ENCODE measurements at regions not wholly inside any gene's neighbourhood (a gene's known extent, or its start where the extent isn't known, plus 50 kb on each side); places are given as distances from the start of the nearest gene placed in this dataset.

DNA sequence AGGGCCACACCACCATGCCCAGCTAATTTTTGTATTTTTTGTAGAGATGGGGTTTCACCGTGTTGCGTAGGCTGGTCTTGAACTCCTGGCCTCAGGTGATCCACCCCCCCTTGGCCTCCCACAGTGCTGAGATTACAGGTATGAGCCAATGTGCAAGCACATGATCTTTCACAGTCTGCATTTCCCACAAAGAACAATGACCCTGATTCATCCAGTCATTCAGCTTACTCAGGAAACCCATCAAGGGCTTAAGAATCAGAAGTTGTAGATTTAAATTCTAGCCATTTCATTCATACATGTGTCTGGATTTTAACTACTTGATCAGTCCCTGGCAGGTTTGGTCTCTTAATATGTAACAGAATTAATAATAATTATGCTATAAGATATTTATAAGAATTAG, 2065.7 kb downstream of the MRPL39 start:
- no peak for DNase-seq
- no peak overlapping the region for H3K27ac ChIP-seq (ENCODE audit: low read depth in 1 of 3, low read length in 2 of 3)
- H3K36me3 ChIP-seq (ENCODE audit: control insufficient read depth in 3 of 3, insufficient read depth in 2 of 3, low read depth in 1 of 3, low read length in 3 of 3) = no peaks in the 10 kb centered on the region
- no peak overlapping the region for H3K4me3 ChIP-seq (ENCODE audit: low read depth in 1 of 3, low read length in 3 of 3)
- 90 to 94% (median 92%) methylated on average over 2 of the region's 2 CpGs for WGBS, 3 donors
- no peaks in the 10 kb centered on the region for H3K4me1 ChIP-seq (ENCODE audit: control insufficient read depth in 3 of 3, insufficient read depth in 2 of 3, low read depth in 1 of 3, low read length in 2 of 3)
- no peak for FAIRE-seq
- no peaks in the 10 kb centered on the region for H3K9me3 ChIP-seq (ENCODE audit: control insufficient read depth in 2 of 2, insufficient read depth in 1 of 2, low read depth in 1 of 2, low read length in 1 of 2)
- H3K27me3 ChIP-seq (ENCODE audit: control insufficient read depth in 3 of 3, insufficient read depth in 3 of 3, low read length in 3 of 3) = no peaks in the 10 kb centered on the region

- FAIRE-seq (no peak), DNase-seq (no peak)
- Histone ChIP-seq H3K27me3 (ENCODE audit: control insufficient read depth in 3 of 3, insufficient read depth in 3 of 3, low read length in 3 of 3) (no peaks in the 10 kb centered on the region), H3K27ac (ENCODE audit: low read depth in 1 of 3, low read length in 2 of 3) (no peak overlapping the region), H3K4me3 (ENCODE audit: low read depth in 1 of 3, low read length in 3 of 3) (no peak overlapping the region), H3K9me3 (ENCODE audit: control insufficient read depth in 2 of 2, insufficient read depth in 1 of 2, low read depth in 1 of 2, low read length in 1 of 2) (no peaks in the 10 kb centered on the region), H3K4me1 (ENCODE audit: control insufficient read depth in 3 of 3, insufficient read depth in 2 of 3, low read depth in 1 of 3, low read length in 2 of 3) (no peaks in the 10 kb centered on the region), H3K36me3 (ENCODE audit: control insufficient read depth in 3 of 3, insufficient read depth in 2 of 3, low read depth in 1 of 3, low read length in 3 of 3) (no peaks in the 10 kb centered on the region)
- WGBS, 3 donors = 7 to 28% (median 24%) methylated on average over 1 of the region's 1 CpG
Observed at GRCh38 chr21:23534850-23535249, 2072.4 kb downstream of the MRPL39 start.

DNA sequence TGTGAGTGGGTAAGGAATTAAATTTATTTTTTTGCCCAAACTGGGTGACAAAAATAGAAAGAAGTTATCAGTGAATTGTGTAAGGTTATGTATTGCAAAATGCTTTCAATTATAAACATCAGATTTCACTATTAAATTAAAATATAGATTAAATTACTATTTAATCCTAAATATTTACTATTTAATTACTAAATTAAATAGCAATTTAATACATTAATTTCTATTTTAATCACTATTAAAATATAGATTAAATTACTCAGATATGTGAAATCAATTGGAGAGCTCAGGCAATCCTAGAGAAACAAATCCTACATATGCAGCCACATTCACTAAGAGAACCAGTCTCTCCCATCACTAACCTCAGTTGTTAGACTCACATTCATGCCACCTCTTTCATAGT, 2075.8 kb downstream of the MRPL39 start:
- FAIRE-seq = no peak
- Histone ChIP-seq H3K4me1 (ENCODE audit: control insufficient read depth in 3 of 3, insufficient read depth in 2 of 3, low read depth in 1 of 3, low read length in 2 of 3) (no peaks in the 10 kb centered on the region), H3K9me3 (ENCODE audit: control insufficient read depth in 2 of 2, insufficient read depth in 1 of 2, low read depth in 1 of 2, low read length in 1 of 2) (no peaks in the 10 kb centered on the region), H3K4me3 (ENCODE audit: low read depth in 1 of 3, low read length in 3 of 3) (no peak overlapping the region), H3K27ac (ENCODE audit: low read depth in 1 of 3, low read length in 2 of 3) (no peak overlapping the region), H3K27me3 (ENCODE audit: control insufficient read depth in 3 of 3, insufficient read depth in 3 of 3, low read length in 3 of 3) (no peaks in the 10 kb centered on the region), H3K36me3 (ENCODE audit: control insufficient read depth in 3 of 3, insufficient read depth in 2 of 3, low read depth in 1 of 3, low read length in 3 of 3) (no peaks in the 10 kb centered on the region)
- no peak for DNase-seq

DNA sequence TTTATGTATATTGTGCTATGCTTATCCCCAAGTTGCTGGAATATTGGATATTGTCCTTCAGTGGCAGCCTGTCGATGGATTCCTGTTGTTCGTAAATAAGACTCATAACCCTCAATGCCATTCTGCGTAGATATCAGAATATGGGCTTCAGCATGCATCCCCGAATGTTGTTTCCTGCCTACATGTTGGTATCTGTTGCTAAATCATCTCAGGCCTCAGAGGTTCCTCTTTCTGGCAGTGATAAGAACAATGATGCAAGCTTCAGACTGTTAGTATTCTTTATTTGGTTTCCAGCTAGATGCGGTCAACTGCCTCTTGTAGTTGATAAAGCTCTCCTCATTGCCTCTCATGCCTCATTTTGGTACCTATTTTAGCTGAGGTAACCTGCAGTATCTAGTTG, 2082.6 kb downstream of the MRPL39 start:
- H3K27ac ChIP-seq (ENCODE audit: low read depth in 1 of 3, low read length in 2 of 3) = no peak overlapping the region
- H3K4me3 ChIP-seq (ENCODE audit: low read depth in 1 of 3, low read length in 3 of 3) = no peak overlapping the region
- DNase-seq (no peak), FAIRE-seq (no peak)
- 76 to 84% (median 79%) methylated on average over 5 of the region's 5 CpGs for WGBS, 3 donors
- H3K27me3 ChIP-seq (ENCODE audit: control insufficient read depth in 3 of 3, insufficient read depth in 3 of 3, low read length in 3 of 3) = no peaks in the 10 kb centered on the region
- H3K4me1 ChIP-seq (ENCODE audit: control insufficient read depth in 3 of 3, insufficient read depth in 2 of 3, low read depth in 1 of 3, low read length in 2 of 3) = no peaks in the 10 kb centered on the region
- no peaks in the 10 kb centered on the region for H3K9me3 ChIP-seq (ENCODE audit: control insufficient read depth in 2 of 2, insufficient read depth in 1 of 2, low read depth in 1 of 2, low read length in 1 of 2)
- no peaks in the 10 kb centered on the region for H3K36me3 ChIP-seq (ENCODE audit: control insufficient read depth in 3 of 3, insufficient read depth in 2 of 3, low read depth in 1 of 3, low read length in 3 of 3)

- no peak for FAIRE-seq
- no peak for DNase-seq
- Histone ChIP-seq H3K27ac (ENCODE audit: low read depth in 1 of 3, low read length in 2 of 3) (no peak overlapping the region), H3K9me3 (ENCODE audit: control insufficient read depth in 2 of 2, insufficient read depth in 1 of 2, low read depth in 1 of 2, low read length in 1 of 2) (no peaks in the 10 kb centered on the region), H3K4me3 (ENCODE audit: low read depth in 1 of 3, low read length in 3 of 3) (no peak overlapping the region), H3K4me1 (ENCODE audit: control insufficient read depth in 3 of 3, insufficient read depth in 2 of 3, low read depth in 1 of 3, low read length in 2 of 3) (no peaks in the 10 kb centered on the region), H3K27me3 (ENCODE audit: control insufficient read depth in 3 of 3, insufficient read depth in 3 of 3, low read length in 3 of 3) (no peaks in the 10 kb centered on the region), H3K36me3 (ENCODE audit: control insufficient read depth in 3 of 3, insufficient read depth in 2 of 3, low read depth in 1 of 3, low read length in 3 of 3) (no peaks in the 10 kb centered on the region)
- WGBS, 3 donors = 57 to 73% (median 69%) methylated on average over 1 of the region's 1 CpG
Observed at GRCh38 chr21:23522751-23523150, 2084.5 kb downstream of the MRPL39 start.

- Histone ChIP-seq H3K4me1 (ENCODE audit: control insufficient read depth in 3 of 3, insufficient read depth in 2 of 3, low read depth in 1 of 3, low read length in 2 of 3) (no peaks in the 10 kb centered on the region), H3K27me3 (ENCODE audit: control insufficient read depth in 3 of 3, insufficient read depth in 3 of 3, low read length in 3 of 3) (no peaks in the 10 kb centered on the region), H3K36me3 (ENCODE audit: control insufficient read depth in 3 of 3, insufficient read depth in 2 of 3, low read depth in 1 of 3, low read length in 3 of 3) (no peaks in the 10 kb centered on the region), H3K27ac (ENCODE audit: low read depth in 1 of 3, low read length in 2 of 3) (no peak overlapping the region), H3K4me3 (ENCODE audit: low read depth in 1 of 3, low read length in 3 of 3) (no peak overlapping the region), H3K9me3 (ENCODE audit: control insufficient read depth in 2 of 2, insufficient read depth in 1 of 2, low read depth in 1 of 2, low read length in 1 of 2) (no peaks in the 10 kb centered on the region)
- FAIRE-seq (no peak), DNase-seq (no peak)
- 84 to 98% (median 93%) methylated on average over 1 of the region's 1 CpG for WGBS, 3 donors
Observed at GRCh38 chr21:23507501-23507900, 2099.8 kb downstream of the MRPL39 start.

DNA sequence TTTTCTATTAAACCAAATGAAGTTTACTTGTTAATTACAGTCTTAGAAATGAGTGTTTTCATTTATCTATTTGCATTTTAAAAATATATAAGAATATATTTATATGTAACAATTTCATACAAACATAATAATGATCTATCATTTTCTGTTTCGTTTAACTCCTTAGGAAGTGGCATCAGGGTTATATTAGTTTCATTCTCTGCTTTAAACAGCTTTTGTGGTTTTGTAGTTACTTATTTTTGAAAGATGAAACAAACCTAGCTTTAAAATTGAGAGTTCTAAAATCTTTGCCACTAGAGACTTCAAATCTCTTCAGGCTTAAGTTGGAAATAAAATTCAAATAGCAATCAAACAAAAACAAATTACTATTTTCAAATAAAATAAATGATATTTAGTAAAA, 2110.6 kb downstream of the MRPL39 start:
- peaks cover 1 to 3% of the 10 kb centered on the region in 2 donors for H3K9me3 ChIP-seq (ENCODE audit: control insufficient read depth in 2 of 2, insufficient read depth in 1 of 2, low read depth in 1 of 2, low read length in 1 of 2)
- DNase-seq (no peak), FAIRE-seq (no peak)
- H3K27me3 ChIP-seq (ENCODE audit: control insufficient read depth in 3 of 3, insufficient read depth in 3 of 3, low read length in 3 of 3) = no peaks in the 10 kb centered on the region
- no peak overlapping the region for H3K4me3 ChIP-seq (ENCODE audit: low read depth in 1 of 3, low read length in 3 of 3)
- H3K36me3 ChIP-seq (ENCODE audit: control insufficient read depth in 3 of 3, insufficient read depth in 2 of 3, low read depth in 1 of 3, low read length in 3 of 3) = no peaks in the 10 kb centered on the region
- WGBS, 3 donors = 62 to 68% (median 67%) methylated on average over 1 of the region's 1 CpG
- no peak overlapping the region for H3K27ac ChIP-seq (ENCODE audit: low read depth in 1 of 3, low read length in 2 of 3)
- no peaks in the 10 kb centered on the region for H3K4me1 ChIP-seq (ENCODE audit: control insufficient read depth in 3 of 3, insufficient read depth in 2 of 3, low read depth in 1 of 3, low read length in 2 of 3)

DNA sequence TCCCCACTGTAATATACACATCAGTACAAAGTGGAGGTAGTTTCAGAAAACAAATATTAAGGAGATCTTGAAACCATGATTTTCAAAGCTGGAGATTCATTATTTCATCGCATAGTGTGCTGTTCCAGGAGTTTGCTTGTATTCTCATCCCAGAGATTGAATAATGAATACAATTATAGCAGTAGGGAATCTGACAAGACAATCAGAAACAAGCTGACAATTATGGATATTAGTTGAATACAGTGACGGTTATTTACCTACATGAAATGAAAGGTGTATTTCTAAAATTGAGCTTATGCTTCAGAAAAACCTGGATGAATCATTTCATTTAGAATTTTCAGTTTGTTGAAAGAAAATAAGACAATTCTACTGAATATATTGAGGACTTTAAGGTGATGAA, 2119.0 kb downstream of the MRPL39 start:
- no peaks in the 10 kb centered on the region for H3K4me1 ChIP-seq (ENCODE audit: control insufficient read depth in 3 of 3, insufficient read depth in 2 of 3, low read depth in 1 of 3, low read length in 2 of 3)
- 77 to 88% (median 81%) methylated on average over 2 of the region's 2 CpGs for WGBS, 3 donors
- H3K9me3 ChIP-seq (ENCODE audit: control insufficient read depth in 2 of 2, insufficient read depth in 1 of 2, low read depth in 1 of 2, low read length in 1 of 2) = peaks cover 0 to 1% of the 10 kb centered on the region in 2 donors
- no peak for DNase-seq
- no peaks in the 10 kb centered on the region for H3K36me3 ChIP-seq (ENCODE audit: control insufficient read depth in 3 of 3, insufficient read depth in 2 of 3, low read depth in 1 of 3, low read length in 3 of 3)
- H3K4me3 ChIP-seq (ENCODE audit: low read depth in 1 of 3, low read length in 3 of 3) = no peak overlapping the region
- no peaks in the 10 kb centered on the region for H3K27me3 ChIP-seq (ENCODE audit: control insufficient read depth in 3 of 3, insufficient read depth in 3 of 3, low read length in 3 of 3)
- FAIRE-seq = no peak
- no peak overlapping the region for H3K27ac ChIP-seq (ENCODE audit: low read depth in 1 of 3, low read length in 2 of 3)

DNA sequence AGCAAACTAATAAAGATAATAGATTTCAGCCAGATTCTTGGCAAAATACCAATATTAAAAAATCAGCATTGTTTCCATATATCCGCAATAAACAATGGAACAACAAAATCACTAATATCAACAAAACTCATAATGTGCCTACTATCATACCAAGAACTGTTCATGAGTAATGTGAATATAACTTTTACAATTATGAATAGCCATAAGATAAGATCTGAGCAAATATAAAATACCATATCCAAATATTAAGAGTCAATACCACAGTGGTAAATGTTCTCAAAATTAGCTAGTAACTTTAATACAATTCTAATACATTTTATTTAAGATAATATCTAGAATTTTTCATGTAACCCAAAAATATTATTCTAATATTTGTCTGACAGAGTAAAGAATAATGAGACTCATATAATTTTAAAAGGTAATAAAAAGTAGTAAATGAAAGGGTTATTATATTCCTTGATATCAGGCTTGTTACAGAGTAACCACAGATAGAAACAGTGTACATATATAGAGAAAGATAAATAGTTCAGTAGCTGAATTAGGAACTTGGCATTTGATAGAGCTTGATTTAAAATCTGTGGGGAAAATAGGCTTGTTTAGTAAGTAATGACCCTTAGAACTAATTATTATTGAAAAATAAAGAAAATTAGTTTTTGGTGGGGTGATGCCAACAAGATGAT, 2126.6 kb downstream of the MRPL39 start:
- FAIRE-seq (peak; percentile 39), DNase-seq (no peak)
- 94 to 95% (median 94%) methylated on average over 1 of the region's 1 CpG for WGBS, 3 donors
- Histone ChIP-seq H3K36me3 (ENCODE audit: control insufficient read depth in 3 of 3, insufficient read depth in 2 of 3, low read depth in 1 of 3, low read length in 3 of 3) (no peaks in the 10 kb centered on the region), H3K27ac (ENCODE audit: low read depth in 1 of 3, low read length in 2 of 3) (no peak overlapping the region), H3K9me3 (ENCODE audit: control insufficient read depth in 2 of 2, insufficient read depth in 1 of 2, low read depth in 1 of 2, low read length in 1 of 2) (no peaks in the 10 kb centered on the region), H3K27me3 (ENCODE audit: control insufficient read depth in 3 of 3, insufficient read depth in 3 of 3, low read length in 3 of 3) (no peaks in the 10 kb centered on the region), H3K4me1 (ENCODE audit: control insufficient read depth in 3 of 3, insufficient read depth in 2 of 3, low read depth in 1 of 3, low read length in 2 of 3) (no peaks in the 10 kb centered on the region), H3K4me3 (ENCODE audit: low read depth in 1 of 3, low read length in 3 of 3) (no peak overlapping the region)
